H1 (cell line): ENCODE measurements at regions not wholly inside any gene's neighbourhood (a gene's known extent, or its start where the extent isn't known, plus 50 kb on each side); places are given as distances from the start of the nearest gene placed in this dataset.

Source experiments
- CTCF ChIA-PET: fragments of 300-600 bp; sonication (Branson Sonifier 250); formaldehyde crosslinking; loops from one replicate; lab custom pipeline; 2021; ENCODE audit not compliant: partially characterized antibody; lab: Charles Lee
- POLR2A ChIA-PET: fragments of 300-600 bp; sonication (Branson Sonifier 250); formaldehyde crosslinking; loops from one replicate; lab custom pipeline; 2021; ENCODE audit warnings: inconsistent platforms; ENCODE audit not compliant: partially characterized antibody; lab: Charles Lee
- DNase-seq, 2 experiments: peaks; one replicate each; pipeline versions ENCODE4 v3.0.0 to v3.0.0-alpha.2; 2010 to 2022; ENCODE audit warnings: low spot score in 2 of 2, low read depth in 1 of 2, mixed read lengths in 1 of 2
- FAIRE-seq: peaks from 2 replicates; lab custom pipeline; 2011; peaks lifted over from hg19 to GRCh38; lab: Jason Lieb, UNC
- H2AFZ ChIP-seq: 2 replicates; pipeline ENCODE4 v1.8.1; 2012; ENCODE audit warnings: low read length, inconsistent platforms
- H2AK5ac ChIP-seq: 2 replicates; pipeline ENCODE4 v1.6.1; 2013; ENCODE audit warnings: low read depth, low read length
- H2BK120ac ChIP-seq: replicated peaks from 2 replicates; pipeline ENCODE3; 2013; ENCODE audit warnings: low read depth, low read length, inconsistent platforms
- H2BK12ac ChIP-seq: 2 replicates; pipeline ENCODE4 v1.6.1; 2013; ENCODE audit warnings: low read depth, low read length
- H2BK15ac ChIP-seq: 2 replicates; pipeline ENCODE4 v1.6.1; 2013; ENCODE audit warnings: low read length
- H2BK20ac ChIP-seq: 2 replicates; pipeline ENCODE4 v1.6.1; 2013; ENCODE audit warnings: low read length
- H2BK5ac ChIP-seq: 2 replicates; pipeline ENCODE4 v1.6.1; 2013; ENCODE audit warnings: low read depth, low read length
- H3K14ac ChIP-seq: 2 replicates; pipeline ENCODE4 v1.6.1; 2013; ENCODE audit warnings: inconsistent platforms; ENCODE audit not compliant: insufficient read length
- H3K18ac ChIP-seq: 2 replicates; pipeline ENCODE4 v1.6.1; 2013; ENCODE audit warnings: low read length; ENCODE audit errors: extremely low read depth
- H3K23ac ChIP-seq: 2 replicates; pipeline ENCODE4 v1.6.1; 2013; ENCODE audit warnings: inconsistent platforms; ENCODE audit not compliant: insufficient read length
- H3K23me2 ChIP-seq: 2 replicates; pipeline ENCODE4 v1.6.1; 2013; ENCODE audit warnings: low read depth, low read length
- H3K27ac ChIP-seq: 2 replicates; pipeline ENCODE4 v1.6.1; 2011; ENCODE audit warnings: low read depth, low read length, inconsistent platforms
- H3K27me3 ChIP-seq, 4 experiments: replicated peaks in 1 of 4; 1 replicate in 1 of 4; 2 replicates in 3 of 4; pipeline versions ENCODE4 v1.6.1 to v1.8.1; 2011 to 2013; ENCODE audit warnings: low read length in 3 of 4, mild to moderate bottlenecking in 3 of 4, inconsistent platforms in 2 of 4, mixed read lengths in 2 of 4, moderate library complexity in 1 of 4; ENCODE audit not compliant: control insufficient read depth in 3 of 4, insufficient read depth in 3 of 4; ENCODE audit errors: extremely low read depth in 1 of 4
- H3K36me3 ChIP-seq, 4 experiments: 2 replicates each; pipeline versions ENCODE4 v1.6.1 to v1.8.1; 2011 to 2013; ENCODE audit warnings: mild to moderate bottlenecking in 4 of 4, low read length in 3 of 4, moderate library complexity in 2 of 4, control low read depth in 1 of 4, inconsistent platforms in 1 of 4; ENCODE audit not compliant: insufficient read depth in 4 of 4, control insufficient read depth in 2 of 4
- H3K4ac ChIP-seq: replicated peaks from 2 replicates; pipeline ENCODE3; 2013; ENCODE audit warnings: low read length, low read depth, mixed read lengths, inconsistent platforms; ENCODE audit not compliant: insufficient read length
- H3K4me1 ChIP-seq, 4 experiments: replicated peaks in 1 of 4; 1 replicate in 1 of 4; 2 replicates in 3 of 4; pipeline versions ENCODE4 v1.6.1 to v1.8.1; 2011 to 2013; ENCODE audit warnings: low read length in 3 of 4, inconsistent platforms in 2 of 4, mixed read lengths in 1 of 4; ENCODE audit not compliant: insufficient read depth in 4 of 4, control insufficient read depth in 3 of 4
- H3K4me2 ChIP-seq, 2 experiments: 2 replicates each; pipeline versions ENCODE4 v1.6.1 to v1.8.1; 2011 to 2013; ENCODE audit warnings: low read depth in 2 of 2, low read length in 2 of 2, control low read depth in 1 of 2, inconsistent platforms in 1 of 2, mild to moderate bottlenecking in 1 of 2; ENCODE audit not compliant: insufficient read depth in 1 of 2
- H3K4me3 ChIP-seq, 4 experiments: fragments of 200-600, 300-600 bp in 1 of 4; sonication (generic), shearing (Covaris generic), sonication (Bioruptor Twin) in 1 of 4; 2 replicates each; pipeline versions ENCODE4 v1.5.1 to v1.8.1; 2011 to 2016; ENCODE audit warnings: low read length in 4 of 4, low read depth in 3 of 4, control low read depth in 2 of 4, inconsistent platforms in 2 of 4, mild to moderate bottlenecking in 2 of 4, mixed read lengths in 1 of 4, moderate library complexity in 1 of 4; ENCODE audit not compliant: insufficient read depth in 2 of 4; ENCODE audit errors: extremely low read depth in 1 of 4
- H3K56ac ChIP-seq: replicated peaks from 2 replicates; pipeline ENCODE3; 2013; ENCODE audit warnings: low read depth, mild to moderate bottlenecking, mixed read lengths, low read length, inconsistent platforms; ENCODE audit not compliant: insufficient read length
- H3K79me1 ChIP-seq: 2 replicates; pipeline ENCODE4 v1.6.1; 2013; ENCODE audit warnings: low read depth, low read length, control low read depth
- H3K79me2 ChIP-seq, 2 experiments: 2 replicates each; pipeline versions ENCODE4 v1.6.1 to v1.8.1; 2012 to 2013; ENCODE audit warnings: low read length in 2 of 2, mild to moderate bottlenecking in 2 of 2, inconsistent platforms in 1 of 2; ENCODE audit not compliant: insufficient read depth in 2 of 2, control insufficient read depth in 1 of 2
- H3K9ac ChIP-seq, 4 experiments: replicated peaks in 1 of 4; 1 replicate in 1 of 4; 2 replicates in 3 of 4; pipeline versions ENCODE4 v1.6.1 to v1.8.1; 2011 to 2013; ENCODE audit warnings: low read depth in 3 of 4, low read length in 3 of 4, control low read depth in 2 of 4, mild to moderate bottlenecking in 2 of 4, moderate library complexity in 2 of 4, inconsistent platforms in 1 of 4; ENCODE audit errors: extremely low read depth in 1 of 4
- H3K9me3 ChIP-seq, 2 experiments: 2 replicates each; pipeline versions ENCODE4 v1.6.1 to v1.8.1; 2012 to 2013; ENCODE audit warnings: mild to moderate bottlenecking in 2 of 2, moderate library complexity in 2 of 2, control low read depth in 1 of 2, inconsistent platforms in 1 of 2, low read depth in 1 of 2, low read length in 1 of 2, mixed read lengths in 1 of 2; ENCODE audit not compliant: insufficient read depth in 2 of 2
- H4K20me1 ChIP-seq, 2 experiments: replicated peaks in 1 of 2; 2 replicates each; pipeline versions ENCODE3 to v1.8.1; 2011 to 2013; ENCODE audit warnings: inconsistent platforms in 2 of 2, low read length in 2 of 2, mild to moderate bottlenecking in 1 of 2; ENCODE audit not compliant: insufficient read depth in 2 of 2, control insufficient read depth in 1 of 2
- H4K5ac ChIP-seq: 2 replicates; pipeline ENCODE4 v1.6.1; 2013; ENCODE audit warnings: low read length, low read depth, mixed read lengths, inconsistent platforms; ENCODE audit not compliant: insufficient read length
- H4K8ac ChIP-seq: 2 replicates; pipeline ENCODE4 v1.8.0; 2013; ENCODE audit warnings: mild to moderate bottlenecking, moderate library complexity, low read length, inconsistent platforms; ENCODE audit not compliant: insufficient read depth; ENCODE audit errors: extremely low read depth
- H4K91ac ChIP-seq: replicated peaks from 2 replicates; pipeline ENCODE3; 2013; ENCODE audit warnings: low read length, mixed read lengths, inconsistent platforms; ENCODE audit not compliant: insufficient read length
- BRCA1 ChIP-seq: IDR thresholded peaks from 2 replicates; pipeline ENCODE4 v1.6.1; 2012; ENCODE audit warnings: low read depth, low read length, improper control_type of control experiment
- CBX5 ChIP-seq: fragments of 300-800, 300-1000 bp; sonication (generic); IDR thresholded peaks from 2 replicates; pipeline ENCODE4 v1.7.1; 2016; ENCODE audit warnings: antibody characterized with exemption, low read length, low read depth
- CTCF ChIP-seq, 3 experiments: IDR thresholded peaks; 1 replicate in 2 of 3; 2 replicates in 1 of 3; pipeline versions ENCODE4 v1.5.1 to v1.6.1; 2011; ENCODE audit warnings: low read length in 3 of 3, mild to moderate bottlenecking in 3 of 3, inconsistent platforms in 2 of 3, low read depth in 1 of 3, moderate library complexity in 1 of 3; ENCODE audit not compliant: insufficient read depth in 1 of 3; ENCODE audit errors: control extremely low read depth in 1 of 3
- EGR1 ChIP-seq: IDR thresholded peaks from 2 replicates; pipeline ENCODE4 v1.6.1; 2011; ENCODE audit warnings: low read depth, low read length, borderline replicate concordance
- KDM1A ChIP-seq: fragments of 200-600, 300-600 bp; sonication (generic); IDR thresholded peaks from 2 replicates; pipeline ENCODE4 v1.7.1; 2016; ENCODE audit warnings: mild to moderate bottlenecking, low read length, borderline replicate concordance
- NRF1 ChIP-seq: IDR thresholded peaks from 2 replicates; pipeline ENCODE4 v1.6.1; 2011; ENCODE audit warnings: mild to moderate bottlenecking, low read depth, low read length, improper control_type of control experiment
- PHF8 ChIP-seq: fragments of 200-600 bp; sonication (generic); conservative IDR thresholded peaks from 2 replicates; pipeline ENCODE4 v1.7.1; 2012; ENCODE audit warnings: low read depth, mild to moderate bottlenecking, inconsistent platforms, low read length, moderate library complexity
- SP4 ChIP-seq: IDR thresholded peaks from 2 replicates; pipeline ENCODE4 v1.6.1; 2012; ENCODE audit warnings: low read length, inconsistent platforms
- SRF ChIP-seq: IDR thresholded peaks from 2 replicates; pipeline ENCODE4 v1.6.1; 2011; ENCODE audit warnings: mild to moderate bottlenecking, low read depth, low read length, moderate library complexity
- TBP ChIP-seq: IDR thresholded peaks from 2 replicates; pipeline ENCODE4 v1.6.1; 2011; ENCODE audit warnings: low read depth, low read length, improper control_type of control experiment
- ZNF274 ChIP-seq: IDR thresholded peaks from 2 replicates; pipeline ENCODE4 v1.7.0; 2012; ENCODE audit warnings: low read length, borderline replicate concordance; ENCODE audit errors: extremely low read depth
- WGBS, 2 experiments: shearing (Covaris generic) in 1 of 2; methylation state at CpG; one replicate each; pipeline versions ENCODE4 v1.1.6 to v1.1.7; 2013 to 2015; ENCODE audit warnings: low lambda C conversion rate in 2 of 2, mixed read lengths in 2 of 2, inconsistent platforms in 1 of 2, low coverage in 1 of 2, missing lambda C conversion rate in 1 of 2; ENCODE audit not compliant: insufficient replicate concordance in 2 of 2, insufficient coverage in 1 of 2, insufficient read length in 1 of 2; ENCODE audit errors: extremely low coverage in 1 of 2, missing lambda C conversion rate in 1 of 2; 5-methylcytosine and 5-hydroxymethylcytosine counted together

GRCh38 chr2:176817061-176817565 is 395.5 kb upstream of the HNRNPA3 start:
- Histone ChIP-seq H3K23ac (no peak overlapping the region), H3K79me2 (no peaks in the 10 kb centered on the region), H2AK5ac (no peak overlapping the region), H4K20me1 (no peaks in the 10 kb centered on the region), H2BK15ac (no peak overlapping the region), H3K9me3 (no peaks in the 10 kb centered on the region), H2BK5ac (no peak overlapping the region), H3K4me2 (peak overlapping the region in 1 of 2 experiments; percentile 22; a peak in 2 of 4 replicates), H3K27ac (no peak overlapping the region), H3K14ac (no peak overlapping the region), H3K9ac (no peak overlapping the region), H3K4me3 (no peak overlapping the region; a peak in 1 of 8 replicates), H3K18ac (no peak overlapping the region; the same call in 1 of the 2 replicates), H2AFZ (peak overlapping the region; percentile 97), H4K5ac (no peak overlapping the region), H3K56ac (no peak overlapping the region), H3K79me1 (no peaks in the 10 kb centered on the region), H3K27me3 (no peaks in the 10 kb centered on the region; a peak in 1 of 7 replicates), H3K4me1 (peaks cover 5 to 22% (median 16%) of the 10 kb centered on the region in 4 experiments; a peak in 5 of 7 replicates), H4K8ac (no peak overlapping the region), H3K36me3 (no peaks in the 10 kb centered on the region), H3K23me2 (no peaks in the 10 kb centered on the region; the same call in 1 of the 2 replicates), H2BK12ac (0 out of 2 replicates have a peak overlapping the region, but pooled peaks have one; percentile 1), H2BK20ac (no peak overlapping the region), H3K4ac (no peak overlapping the region), H2BK120ac (no peak overlapping the region), H4K91ac (no peak overlapping the region)
- ChIA-PET CTCF (interaction anchor here (0.5 to 4.6 kb wide), 20 partner anchors 9 to 1078 kb away, joined by 3 to 29 read pairs (median 3); no protein-coding TSS in a partner anchor), POLR2A (no interaction called here)
- 37% methylated on average over 7 of the region's 7 CpGs; no CpG with 5 or more reads in 1 of the 2 experiments for WGBS, 2 experiments
- peak; percentile 45 for FAIRE-seq
- DNase-seq, result peak in 1 of 2 experiments; percentile 49
- TF ChIP-seq KDM1A (no peak), PHF8 (no peak), SRF (no peak), ZNF274 (no peak), TBP (no peak), EGR1 (no peak), NRF1 (no peak), CBX5 (no peak), SP4 (no peak), CTCF (IDR thresholded peaks at IDR 0.05; ENCODE audit: control extremely low read depth in 1 of 3, insufficient read depth in 1 of 3, low read depth in 1 of 3, low read length in 3 of 3) (peak; percentile 39 to 56 (median 46)), BRCA1 (no peak)
